ENCODE measurements at regions not wholly inside any gene's neighbourhood (a gene's known extent, or its start where the extent isn't known, plus 50 kb on each side); places are given as distances from the start of the nearest gene placed in this dataset.

- DNase-seq (ENCODE audit: low read depth in 2 of 2), result no peak
Observed at GRCh38 chr20:52820641-52821292, 151.4 kb upstream of the TSHZ2 start.

GRCh38 chr20:52818491-52818890, 153.7 kb upstream of the TSHZ2 start:
- DNase-seq (ENCODE audit: low read depth in 2 of 2), result no peak

GRCh38 chr20:52817981-52818380, 154.2 kb upstream of the TSHZ2 start:
- no peak for DNase-seq (ENCODE audit: low read depth in 2 of 2)

DNA sequence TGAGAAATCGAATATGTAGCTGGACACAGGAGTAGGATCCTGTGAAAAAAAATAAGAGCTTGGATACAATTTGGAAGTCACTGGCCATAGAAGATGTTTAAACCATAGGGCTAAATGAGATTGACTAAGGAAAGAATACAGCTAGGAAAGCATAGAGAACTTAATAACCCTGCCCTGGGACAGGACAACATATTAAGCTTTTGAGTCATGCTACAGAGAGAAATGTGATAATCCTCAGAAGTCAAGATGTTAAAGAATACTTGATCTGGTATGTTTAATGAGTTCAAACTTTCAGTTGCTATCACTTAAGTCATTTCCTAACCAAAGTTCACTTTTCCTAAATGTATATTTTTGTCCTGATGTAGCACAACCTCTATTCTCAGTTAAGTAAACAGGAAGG, 154.6 kb upstream of the TSHZ2 start:
- no peak for DNase-seq (ENCODE audit: low read depth in 2 of 2)

DNA sequence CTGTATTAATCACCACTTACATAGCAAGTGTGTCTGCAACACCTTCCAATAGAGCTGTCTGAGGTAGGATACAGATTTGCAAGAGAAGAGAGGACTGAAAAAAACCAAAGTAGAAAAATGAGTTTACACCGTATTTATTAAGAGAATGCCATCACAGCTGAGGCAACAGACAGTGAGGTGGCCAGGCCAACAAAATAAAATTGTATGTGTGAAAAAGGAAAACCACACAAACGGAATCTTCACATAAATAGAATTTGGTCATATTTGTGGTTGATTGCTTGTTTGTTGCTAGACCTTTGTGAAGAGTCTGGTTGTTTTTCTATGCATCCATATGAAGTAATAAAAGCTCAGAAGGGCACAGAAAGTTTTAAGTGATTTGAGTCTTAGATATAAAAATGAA, 157.8 kb upstream of the TSHZ2 start:
- DNase-seq (ENCODE audit: low read depth in 2 of 2), result no peak

DNA sequence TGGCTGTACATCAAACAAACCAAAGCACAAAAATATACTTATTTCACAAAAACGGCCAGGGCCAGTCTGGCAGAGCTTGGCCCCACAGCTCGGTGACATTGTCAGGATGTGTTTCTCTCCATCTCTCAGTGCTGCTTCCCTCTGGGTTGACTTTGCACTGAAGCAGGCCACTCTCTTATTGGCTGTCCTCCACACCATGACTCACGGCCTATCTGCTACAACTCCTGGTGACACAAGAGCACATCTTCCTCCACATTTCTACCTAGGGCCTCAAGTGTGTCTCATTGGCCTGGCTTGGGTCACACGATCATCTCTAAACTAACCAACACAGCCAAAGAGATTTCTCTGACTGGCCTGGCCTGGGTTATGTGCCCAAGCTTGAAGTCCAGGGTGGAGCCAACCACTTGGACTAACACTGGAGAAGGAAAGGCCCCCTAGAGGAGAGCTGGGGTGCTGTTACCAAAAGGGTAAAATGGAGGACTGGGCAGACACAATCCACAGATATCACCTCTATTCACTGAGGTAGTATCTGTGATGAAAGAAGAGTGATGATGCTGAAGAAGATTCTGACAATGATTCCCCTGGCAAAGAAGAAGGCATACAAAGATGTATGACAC, 159.8 kb upstream of the TSHZ2 start:
- no peak for DNase-seq (ENCODE audit: low read depth in 2 of 2)

DNA sequence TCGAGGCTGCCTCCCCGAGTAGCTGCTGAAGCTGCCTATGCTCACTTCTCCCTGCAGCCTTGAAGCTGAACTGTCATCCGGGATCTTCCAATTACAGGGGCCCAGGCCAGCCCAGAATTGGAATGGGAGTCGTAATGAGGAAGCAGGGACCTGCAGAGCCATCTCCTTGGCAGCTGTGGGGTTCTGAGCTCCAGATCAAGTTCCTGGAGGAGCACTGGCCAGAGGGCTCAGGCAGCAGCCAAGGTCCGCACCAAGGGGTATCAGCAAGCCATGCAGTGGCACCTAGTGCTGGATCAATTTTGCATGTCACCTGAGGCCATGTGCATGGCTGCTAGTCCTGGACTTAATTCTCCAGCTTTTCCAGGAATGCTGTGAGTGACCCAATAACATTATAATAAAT, 163.2 kb upstream of the TSHZ2 start:
- DNase-seq (ENCODE audit: low read depth in 2 of 2), result no peak

- DNase-seq (ENCODE audit: low read depth in 2 of 2), result no peak
Observed at GRCh38 chr20:52806918-52807317, 165.2 kb upstream of the TSHZ2 start.

GRCh38 chr20:52805843-52806242, 166.3 kb upstream of the TSHZ2 start:
- no peak for DNase-seq (ENCODE audit: low read depth in 2 of 2)

GRCh38 chr20:52805296-52805571, 166.9 kb upstream of the TSHZ2 start:
- no peak for DNase-seq (ENCODE audit: low read depth in 2 of 2)

GRCh38 chr20:52804497-52805295, 167.5 kb upstream of the TSHZ2 start:
- DNase-seq (ENCODE audit: low read depth in 2 of 2), result no peak

- DNase-seq (ENCODE audit: low read depth in 2 of 2), result no peak
Observed at GRCh38 chr20:52801628-52802006, 170.5 kb upstream of the TSHZ2 start.

DNA sequence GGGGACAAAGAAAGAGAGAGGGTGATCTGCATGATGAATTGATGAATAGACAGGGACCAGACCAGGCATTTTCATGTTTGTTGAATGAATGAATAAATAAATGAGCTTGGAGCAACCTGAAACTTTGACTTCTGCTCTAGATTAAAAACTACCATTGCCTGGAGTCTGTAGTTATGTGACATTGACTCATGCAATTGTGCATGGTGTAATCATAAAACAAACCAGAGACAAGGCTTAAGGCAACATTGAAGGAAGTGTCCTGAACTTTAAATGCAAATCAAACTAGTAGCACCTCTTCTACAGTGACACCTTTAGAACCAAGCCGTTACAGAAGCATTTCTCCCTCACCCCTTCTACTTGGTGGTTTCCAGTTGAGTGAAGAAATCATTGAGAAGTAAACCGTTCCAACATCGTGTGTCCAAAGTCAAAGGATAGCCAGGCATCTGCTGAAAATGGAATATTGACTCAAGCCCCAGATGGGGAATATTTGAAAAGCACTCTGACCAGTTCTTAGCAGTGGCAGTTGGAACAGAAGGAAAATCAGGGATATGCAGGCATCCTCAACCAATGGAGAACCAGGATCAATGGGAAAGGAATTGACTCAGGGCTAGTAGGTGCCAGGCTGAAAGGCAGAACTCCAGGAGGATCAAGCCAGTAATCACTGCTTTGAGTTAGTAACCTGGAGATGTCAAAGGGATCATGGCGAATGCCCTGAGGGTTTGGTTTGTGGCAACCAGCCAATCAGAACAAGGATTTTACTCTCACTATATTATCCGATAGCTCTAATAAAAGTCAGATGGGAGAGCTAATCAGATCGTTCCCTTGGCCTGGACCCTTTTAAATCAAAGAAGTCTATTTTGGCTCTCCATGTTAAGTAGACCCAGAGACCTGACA, 171.2 kb upstream of the TSHZ2 start:
- DNase-seq (ENCODE audit: low read depth in 2 of 2), result no peak

- no peak for DNase-seq (ENCODE audit: low read depth in 2 of 2)
Observed at GRCh38 chr20:52799130-52799529, 173.0 kb upstream of the TSHZ2 start.

DNA sequence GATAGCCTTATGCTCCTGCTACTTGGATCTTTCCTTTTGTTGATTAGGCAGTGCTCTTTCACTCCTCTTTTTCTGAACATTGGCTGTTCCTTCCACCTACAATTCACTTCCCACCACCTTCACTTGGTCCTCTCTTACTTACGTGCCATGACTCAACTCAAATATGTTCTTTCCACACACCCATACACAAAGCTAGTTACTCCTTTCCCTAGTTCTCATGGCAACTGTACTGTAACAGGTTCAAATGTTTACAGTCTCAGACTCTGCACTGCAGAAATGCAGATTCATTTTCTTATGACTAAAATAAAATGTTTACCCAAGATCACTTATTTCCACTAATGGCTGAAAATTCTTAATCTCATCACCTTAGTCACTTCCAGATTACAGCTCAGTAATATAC, 174.0 kb upstream of the TSHZ2 start:
- DNase-seq (ENCODE audit: low read depth in 2 of 2), result no peak

GRCh38 chr20:52794853-52795252, 177.3 kb upstream of the TSHZ2 start:
- no peak for DNase-seq (ENCODE audit: low read depth in 2 of 2)

DNA sequence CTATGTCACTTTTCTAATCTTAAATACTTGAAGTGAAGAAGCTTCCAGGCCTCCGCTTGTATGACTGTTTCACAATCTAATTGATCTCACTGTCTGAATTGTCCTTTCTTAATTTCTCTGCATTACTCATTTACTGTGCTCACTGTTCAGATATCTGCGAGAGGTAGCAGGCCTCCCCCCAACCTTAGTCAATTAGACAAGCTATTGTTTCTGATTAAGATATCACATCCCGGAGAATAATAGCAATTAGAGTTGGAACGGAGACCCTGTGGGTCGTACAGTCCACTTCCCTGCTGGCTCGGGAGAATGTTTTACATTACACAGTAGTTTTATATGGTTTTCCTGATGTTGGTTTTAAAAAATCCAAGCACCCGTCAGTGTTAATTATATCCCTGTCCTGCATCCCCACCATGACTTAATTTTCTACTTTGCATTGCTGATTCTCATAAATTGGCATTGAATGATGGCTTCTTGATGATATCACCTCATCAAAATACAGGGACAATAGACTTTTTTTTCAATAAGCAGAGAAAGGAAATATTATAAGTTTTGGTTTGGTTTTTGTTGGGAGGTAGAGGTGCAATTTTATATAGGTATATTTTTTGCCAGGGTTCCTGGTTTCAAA, 178.7 kb upstream of the TSHZ2 start:
- DNase-seq (ENCODE audit: low read depth in 2 of 2), result no peak

GRCh38 chr20:52791091-52791490, 181.1 kb upstream of the TSHZ2 start:
- no peak for DNase-seq (ENCODE audit: low read depth in 2 of 2)

- no peak for DNase-seq (ENCODE audit: low read depth in 2 of 2)
Observed at GRCh38 chr20:52789716-52790115, 182.4 kb upstream of the TSHZ2 start.

DNA sequence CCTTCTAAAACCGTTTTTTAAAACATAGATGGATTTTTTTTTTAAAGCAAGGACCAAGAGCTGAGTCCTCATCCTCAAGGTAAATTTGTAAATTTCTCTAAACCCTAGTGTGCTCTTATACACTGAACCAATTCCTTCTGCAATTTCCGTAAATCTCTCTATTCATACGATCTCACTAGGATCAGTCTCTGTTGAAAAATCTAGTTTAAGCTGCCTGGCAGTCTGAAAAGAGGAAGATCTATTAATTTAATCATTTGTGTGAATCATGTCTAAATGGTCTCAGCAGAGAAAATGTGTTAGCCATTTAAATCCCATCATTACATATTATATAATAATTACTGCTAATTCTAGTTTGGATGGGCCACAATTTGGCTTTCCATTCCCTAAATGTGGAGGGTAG, 184.2 kb upstream of the TSHZ2 start:
- no peak for DNase-seq (ENCODE audit: low read depth in 2 of 2)

GRCh38 chr20:52787216-52787615, 184.9 kb upstream of the TSHZ2 start:
- no peak for DNase-seq (ENCODE audit: low read depth in 2 of 2)

- DNase-seq (ENCODE audit: low read depth in 2 of 2), result no peak
Observed at GRCh38 chr20:52785679-52786078, 186.5 kb upstream of the TSHZ2 start.

Measured in dermis microvascular lymphatic vessel endothelial cell (primary cell).